A549 (cell line): ENCODE measurements at regions not wholly inside any gene's neighbourhood (a gene's known extent, or its start where the extent isn't known, plus 50 kb on each side); places are given as distances from the start of the nearest gene placed in this dataset.
A peak's percentile ranks its signal among the peaks of the same experiment; 100 is the strongest.

Experiments
- ATAC-seq, 2 experiments: fragments of 200-7000 bp in 1 of 2; fragments of >200 bp in 1 of 2; cut with Nextera tagmentation in 1 of 2; cut with Tn5 transposase in 1 of 2; 3 replicates each; pipeline versions ENCODE4 v1.8.0 to v1.9.1; 2018 to 2020; ENCODE audit warnings: mild to moderate bottlenecking in 1 of 2, moderate library complexity in 1 of 2
- CTCF ChIA-PET: fragments of 300-600 bp; sonication (Branson Sonifier 250); formaldehyde crosslinking; extraction: SDS; loops from one replicate; lab custom pipeline; 2021; ENCODE audit warnings: antibody characterized with exemption, inconsistent platforms; lab: Yijun Ruan, JAX
- POLR2A ChIA-PET: fragments of 350-600 bp; formaldehyde crosslinking; extraction: SDS; loops from one replicate; lab custom pipeline; 2021; ENCODE audit warnings: antibody characterized with exemption, inconsistent platforms; lab: Yijun Ruan, JAX
- DNase-seq, 2 experiments: peaks; one replicate each; pipeline versions ENCODE4 v3.0.0 to v3.0.0-alpha.2; 2011 to 2016; ENCODE audit warnings: low read depth in 1 of 2, low spot score in 1 of 2
- FAIRE-seq: peaks from 2 replicates; lab custom pipeline; 2011; peaks lifted over from hg19 to GRCh38; lab: Jason Lieb, UNC
- H3K27ac ChIP-seq, 2 experiments: fragments of >200 bp; sonication (Bioruptor Twin); formaldehyde crosslinking; 3 replicates each; pipeline ENCODE4 v1.5.1; 2016 to 2017
- H3K4me1 ChIP-seq: fragments of >200 bp; sonication (Bioruptor Twin); formaldehyde crosslinking; 3 replicates; pipeline ENCODE4 v1.6.1; 2016
- H3K4me2 ChIP-seq: fragments of >200 bp; sonication (Bioruptor Twin); formaldehyde crosslinking; 3 replicates; pipeline ENCODE4 v1.6.1; 2016
- H3K4me3 ChIP-seq: fragments of >200 bp; sonication (Bioruptor Twin); formaldehyde crosslinking; 3 replicates; pipeline ENCODE4 v1.5.1; 2016
- H3K9me3 ChIP-seq: fragments of >200 bp; sonication (Bioruptor Twin); formaldehyde crosslinking; 3 replicates; pipeline ENCODE4 v1.6.1; 2016
- ATOH8 ChIP-seq: fragments of 250-450 bp; sonication (Bioruptor Pico); IDR thresholded peaks from 2 replicates; pipeline ENCODE4 v1.5.0; 2020; ENCODE audit warnings: low read depth, mild to moderate bottlenecking, moderate library complexity
- BCL3 ChIP-seq: fragments of >200 bp; sonication (Bioruptor Twin); formaldehyde crosslinking; IDR thresholded peaks from 3 replicates; pipeline ENCODE4 v1.6.1; 2016
- CHD2 ChIP-seq: fragments of 150-350 bp; IDR thresholded peaks from 2 replicates; pipeline ENCODE4 v1.6.1; 2014; ENCODE audit warnings: low read length; ENCODE audit not compliant: partially characterized antibody
- CHD4 ChIP-seq: fragments of 200-600 bp; sonication (generic); IDR thresholded peaks from 2 replicates; pipeline ENCODE4 v1.6.1; 2016; ENCODE audit warnings: antibody characterized with exemption, mild to moderate bottlenecking, borderline replicate concordance
- EHF ChIP-seq: fragments of 250-450 bp; sonication (Bioruptor Pico); IDR thresholded peaks from 2 replicates; pipeline ENCODE4 v1.5.0; 2020; ENCODE audit warnings: mild to moderate bottlenecking
- EHMT2 ChIP-seq: fragments of 200-600 bp; sonication (generic); IDR thresholded peaks from 2 replicates; pipeline ENCODE4 v1.6.1; 2016; ENCODE audit warnings: antibody characterized with exemption, low read depth, mild to moderate bottlenecking, moderate library complexity
- FOSB ChIP-seq: fragments of 250-450 bp; sonication (Bioruptor Pico); IDR thresholded peaks from 2 replicates; pipeline ENCODE4 v1.5.0; 2020; ENCODE audit warnings: mild to moderate bottlenecking, moderate library complexity
- GATA3 ChIP-seq: IDR thresholded peaks from 2 replicates; pipeline ENCODE4 v1.6.1; 2012; ENCODE audit warnings: borderline replicate concordance
- HOXA7 ChIP-seq: fragments of 250-450 bp; sonication (Bioruptor Pico); IDR thresholded peaks from 2 replicates; pipeline ENCODE4 v1.5.0; 2020; ENCODE audit warnings: mild to moderate bottlenecking, moderate library complexity
- HOXB13 ChIP-seq: fragments of 250-450 bp; sonication (Bioruptor Pico); IDR thresholded peaks from 2 replicates; pipeline ENCODE4 v1.5.0; 2020; ENCODE audit warnings: low read depth, mild to moderate bottlenecking, moderate library complexity
- HOXB5 ChIP-seq: fragments of 250-450 bp; sonication (Bioruptor Pico); IDR thresholded peaks from 2 replicates; pipeline ENCODE4 v1.5.0; 2020; ENCODE audit warnings: mild to moderate bottlenecking, moderate library complexity
- JUN ChIP-seq, 2 experiments: fragments of >200 bp; sonication (Bioruptor Twin); formaldehyde crosslinking; IDR thresholded peaks; 2 replicates in 1 of 2; 3 replicates in 1 of 2; pipeline ENCODE4 v1.6.1; 2016 to 2017
- JUNB ChIP-seq: fragments of >200 bp; sonication (Bioruptor Twin); formaldehyde crosslinking; IDR thresholded peaks from 2 replicates; pipeline ENCODE4 v1.6.1; 2016
- KDM5A ChIP-seq: fragments of 200-600 bp; sonication (generic); IDR thresholded peaks from 2 replicates; pipeline ENCODE4 v1.6.1; 2016; ENCODE audit warnings: antibody characterized with exemption, mild to moderate bottlenecking
- MAZ ChIP-seq: fragments of 150-350 bp; IDR thresholded peaks from 2 replicates; pipeline ENCODE4 v1.6.1; 2014; ENCODE audit warnings: antibody characterized with exemption, low read depth, low read length, borderline replicate concordance
- NFE2L2 ChIP-seq: fragments of 150-350 bp; conservative IDR thresholded peaks from 2 replicates; pipeline ENCODE4 v1.6.1; 2014; ENCODE audit warnings: low read length
- NPAS2 ChIP-seq: fragments of 250-450 bp; sonication (Bioruptor Pico); IDR thresholded peaks from 2 replicates; pipeline ENCODE4 v1.8.0; 2022; ENCODE audit warnings: mild to moderate bottlenecking, moderate library complexity, borderline replicate concordance
- PBX3 ChIP-seq: IDR thresholded peaks from 2 replicates; pipeline ENCODE4 v1.6.1; 2012
- POLR2A ChIP-seq: IDR thresholded peaks from 2 replicates; pipeline ENCODE4 v1.6.1; 2012; ENCODE audit warnings: mild to moderate bottlenecking, low read length
- POLR2AphosphoS2 ChIP-seq: conservative IDR thresholded peaks from 2 replicates; pipeline ENCODE4 v1.6.1; 2012; ENCODE audit warnings: low read length, improper control_type of control experiment, inconsistent platforms
- RCOR1 ChIP-seq: fragments of 150-350 bp; IDR thresholded peaks from 2 replicates; pipeline ENCODE4 v1.6.1; 2014; ENCODE audit warnings: antibody characterized with exemption, low read length, low read depth
- TFCP2L1 ChIP-seq: fragments of 250-450 bp; sonication (Bioruptor Pico); IDR thresholded peaks from 2 replicates; pipeline ENCODE4 v1.5.0; 2021; ENCODE audit warnings: mild to moderate bottlenecking
- ZFP36 ChIP-seq: fragments of 450-650 bp; IDR thresholded peaks from 2 replicates; pipeline ENCODE4 v1.6.1; 2014; ENCODE audit warnings: borderline replicate concordance; ENCODE audit not compliant: partially characterized antibody
- ZNF302 ChIP-seq: fragments of 250-450 bp; sonication (Bioruptor Pico); IDR thresholded peaks from 2 replicates; pipeline ENCODE4 v1.9.0; 2021; ENCODE audit warnings: inconsistent platforms, mild to moderate bottlenecking, moderate library complexity
- ZSCAN20 ChIP-seq: fragments of 250-450 bp; sonication (Bioruptor Pico); IDR thresholded peaks from 2 replicates; pipeline ENCODE4 v1.8.0; 2022; ENCODE audit warnings: mild to moderate bottlenecking, moderate library complexity
- WGBS: methylation state at CpG from one replicate; pipeline ENCODE4 v1.1.6; 2017; ENCODE audit errors: missing lambda C conversion rate; 5-methylcytosine and 5-hydroxymethylcytosine counted together
- TF ChIP-seq, protein P1 (sequence below): fragments of >200 bp; sonication (Bioruptor Twin); formaldehyde crosslinking; IDR thresholded peaks from 2 replicates; pipeline ENCODE4 v1.6.1; 2016
- TF ChIP-seq, protein P2 (sequence below): fragments of 250-450 bp; sonication (Bioruptor Pico); IDR thresholded peaks from 2 replicates; pipeline ENCODE4 v1.5.0; 2021; ENCODE audit warnings: mild to moderate bottlenecking, moderate library complexity, borderline replicate concordance
- TF ChIP-seq, protein P3 (sequence below): IDR thresholded peaks from 2 replicates; pipeline ENCODE4 v1.6.1; 2012; ENCODE audit warnings: low read depth, borderline replicate concordance

- no peak for FAIRE-seq
- TF ChIP-seq, protein P1, sequence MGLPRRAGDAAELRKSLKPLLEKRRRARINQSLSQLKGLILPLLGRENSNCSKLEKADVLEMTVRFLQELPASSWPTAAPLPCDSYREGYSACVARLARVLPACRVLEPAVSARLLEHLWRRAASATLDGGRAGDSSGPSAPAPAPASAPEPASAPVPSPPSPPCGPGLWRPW = no peak
- TF ChIP-seq FOSB (no peak), HOXA7 (CRISPR knock-in tag) (no peak), TFCP2L1 (CRISPR knock-in tag) (no peak), CHD2 (no peak), CHD4 (no peak), HOXB13 (CRISPR knock-in tag) (no peak), HOXB5 (no peak), BCL3 (no peak), ZNF302 (CRISPR knock-in tag) (no peak), GATA3 (no peak), RCOR1 (no peak), MAZ (no peak)
- TF ChIP-seq, protein P2, sequence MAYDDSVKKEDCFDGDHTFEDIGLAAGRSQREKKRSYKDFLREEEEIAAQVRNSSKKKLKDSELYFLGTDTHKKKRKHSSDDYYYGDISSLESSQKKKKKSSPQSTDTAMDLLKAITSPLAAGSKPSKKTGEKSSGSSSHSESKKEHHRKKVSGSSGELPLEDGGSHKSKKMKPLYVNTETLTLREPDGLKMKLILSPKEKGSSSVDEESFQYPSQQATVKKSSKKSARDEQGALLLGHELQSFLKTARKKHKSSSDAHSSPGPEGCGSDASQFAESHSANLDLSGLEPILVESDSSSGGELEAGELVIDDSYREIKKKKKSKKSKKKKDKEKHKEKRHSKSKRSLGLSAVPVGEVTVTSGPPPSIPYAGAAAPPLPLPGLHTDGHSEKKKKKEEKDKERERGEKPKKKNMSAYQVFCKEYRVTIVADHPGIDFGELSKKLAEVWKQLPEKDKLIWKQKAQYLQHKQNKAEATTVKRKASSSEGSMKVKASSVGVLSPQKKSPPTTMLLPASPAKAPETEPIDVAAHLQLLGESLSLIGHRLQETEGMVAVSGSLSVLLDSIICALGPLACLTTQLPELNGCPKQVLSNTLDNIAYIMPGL (CRISPR knock-in tag) = no peak
- TF ChIP-seq, protein P3, sequence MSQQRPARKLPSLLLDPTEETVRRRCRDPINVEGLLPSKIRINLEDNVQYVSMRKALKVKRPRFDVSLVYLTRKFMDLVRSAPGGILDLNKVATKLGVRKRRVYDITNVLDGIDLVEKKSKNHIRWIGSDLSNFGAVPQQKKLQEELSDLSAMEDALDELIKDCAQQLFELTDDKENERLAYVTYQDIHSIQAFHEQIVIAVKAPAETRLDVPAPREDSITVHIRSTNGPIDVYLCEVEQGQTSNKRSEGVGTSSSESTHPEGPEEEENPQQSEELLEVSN = no peak
- POLR2A ChIA-PET = interaction anchor here (0.8 to 0.9 kb wide), 2 partner anchors 20 to 22 kb away, joined by 3 read pairs; no protein-coding TSS in a partner anchor
- ATAC-seq = peak; percentile 16 to 52; a peak in 5 of 6 replicates
- H3K4me3 ChIP-seq = peak overlapping the region; percentile 99
- peak overlapping the region; percentile 79 for H3K4me2 ChIP-seq
- peaks cover 35% of the 10 kb centered on the region for H3K4me1 ChIP-seq
- H3K27ac ChIP-seq = peak overlapping the region; percentile 93 to 98
- H3K9me3 ChIP-seq = no peaks in the 10 kb centered on the region
- CTCF ChIA-PET = interaction anchor here (0.6 to 1.1 kb wide), 4 partner anchors 9 to 282 kb away, joined by 3 to 4 read pairs (median 3); no protein-coding TSS in a partner anchor
- WGBS = 14% methylated on average over 11 of the region's 13 CpGs
- peak; percentile 28 to 32 for DNase-seq
Observed at GRCh38 chr10:91162050-91162494, 58.4 kb upstream of the PCGF5 start.

- TF ChIP-seq PBX3 = no peak
- TF ChIP-seq ATOH8 = no peak
- no peak for TF ChIP-seq EHF
- TF ChIP-seq ZNF302 (CRISPR knock-in tag) = no peak
- TF ChIP-seq ZSCAN20 (CRISPR knock-in tag) = no peak
- no peak for TF ChIP-seq POLR2AphosphoS2
- no peak for TF ChIP-seq NPAS2
- TF ChIP-seq, protein P3 = peak; percentile 37; the same call in 1 of the 2 replicates
- TF ChIP-seq EHMT2 = no peak
- TF ChIP-seq KDM5A = no peak
- TF ChIP-seq HOXB5 = no peak
- peak; percentile 36 for TF ChIP-seq POLR2A
- TF ChIP-seq JUNB = no peak
- no peak; a peak in 1 of 5 replicates for TF ChIP-seq JUN (IDR thresholded peaks at IDR 0.05)
- TF ChIP-seq ZFP36 = no peak
- no peak for TF ChIP-seq NFE2L2
Observed at GRCh38 chr10:91162495-91163268, 57.8 kb upstream of the PCGF5 start.

More at GRCh38 chr10:91162495-91163268, 57.8 kb upstream of the PCGF5 start:
- peak overlapping the region; percentile 99 for H3K4me3 ChIP-seq
- FAIRE-seq (no peak), ATAC-seq (peak; percentile 72 to 82), DNase-seq (peak; percentile 43 to 65)
- POLR2A ChIA-PET = interaction anchor here (0.8 to 1.9 kb wide), 5 partner anchors 21 to 251 kb away, joined by 3 to 7 read pairs (median 3); partner anchors contain the start of gene PCGF5
- H3K4me1 ChIP-seq = peaks cover 35% of the 10 kb centered on the region
- peak overlapping the region; percentile 93 to 98 for H3K27ac ChIP-seq
- CTCF ChIA-PET = interaction anchor here (0.6 to 0.9 kb wide), 5 partner anchors 10 to 283 kb away, joined by 3 to 4 read pairs (median 3); no protein-coding TSS in a partner anchor
- 0% methylated on average over 8 of the region's 110 CpGs for WGBS
- H3K9me3 ChIP-seq = no peaks in the 10 kb centered on the region
- H3K4me2 ChIP-seq = peak overlapping the region; percentile 97
